C4-2B (cell line): ENCODE measurements at regions not wholly inside any gene's neighbourhood (a gene's known extent, or its start where the extent isn't known, plus 50 kb on each side); places are given as distances from the start of the nearest gene placed in this dataset.

Experiments used
- ZFX ChIP-seq: fragments of 450-650 bp; IDR thresholded peaks from 2 replicates; pipeline ENCODE4 v1.6.1; 2017
- TF ChIP-seq, protein P1 (sequence below): fragments of 450-650 bp; conservative IDR thresholded peaks from 2 replicates; pipeline ENCODE4 v1.5.1; 2017; ENCODE audit warnings: mild to moderate bottlenecking

DNA sequence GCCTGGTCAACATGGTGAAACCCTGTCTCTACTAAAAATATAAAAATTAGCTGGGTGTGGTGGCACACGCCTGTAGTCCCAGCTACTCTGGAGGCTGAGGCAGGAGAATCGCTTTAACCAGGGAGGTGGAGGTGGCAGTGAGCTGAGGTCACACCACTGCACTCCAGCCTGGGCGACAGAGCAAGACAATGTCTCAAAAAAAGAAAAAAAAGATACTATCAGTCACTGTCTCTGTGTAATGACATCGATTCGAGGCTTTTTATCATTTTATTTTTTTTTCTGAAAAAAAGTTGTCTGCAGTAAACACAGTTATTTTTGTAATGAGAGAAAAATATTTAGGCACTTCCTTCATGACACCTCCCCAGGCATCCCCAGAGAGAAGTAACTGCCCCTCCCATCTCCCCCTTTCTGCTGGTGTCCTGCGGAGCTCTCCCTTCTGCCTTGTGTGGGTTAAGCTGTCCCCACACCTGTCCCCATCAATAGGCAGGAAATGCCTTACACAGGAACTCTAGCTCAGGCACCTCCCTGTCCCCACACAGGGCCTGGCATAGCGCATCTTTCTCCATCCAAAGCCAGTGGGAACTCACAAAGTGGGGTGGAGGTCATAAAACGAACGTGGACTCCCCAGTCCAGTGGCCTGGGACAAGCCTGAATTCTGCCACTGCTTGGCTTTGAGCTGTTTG lies 132.0 kb downstream of the SYF2 start:
- TF ChIP-seq, protein P1, sequence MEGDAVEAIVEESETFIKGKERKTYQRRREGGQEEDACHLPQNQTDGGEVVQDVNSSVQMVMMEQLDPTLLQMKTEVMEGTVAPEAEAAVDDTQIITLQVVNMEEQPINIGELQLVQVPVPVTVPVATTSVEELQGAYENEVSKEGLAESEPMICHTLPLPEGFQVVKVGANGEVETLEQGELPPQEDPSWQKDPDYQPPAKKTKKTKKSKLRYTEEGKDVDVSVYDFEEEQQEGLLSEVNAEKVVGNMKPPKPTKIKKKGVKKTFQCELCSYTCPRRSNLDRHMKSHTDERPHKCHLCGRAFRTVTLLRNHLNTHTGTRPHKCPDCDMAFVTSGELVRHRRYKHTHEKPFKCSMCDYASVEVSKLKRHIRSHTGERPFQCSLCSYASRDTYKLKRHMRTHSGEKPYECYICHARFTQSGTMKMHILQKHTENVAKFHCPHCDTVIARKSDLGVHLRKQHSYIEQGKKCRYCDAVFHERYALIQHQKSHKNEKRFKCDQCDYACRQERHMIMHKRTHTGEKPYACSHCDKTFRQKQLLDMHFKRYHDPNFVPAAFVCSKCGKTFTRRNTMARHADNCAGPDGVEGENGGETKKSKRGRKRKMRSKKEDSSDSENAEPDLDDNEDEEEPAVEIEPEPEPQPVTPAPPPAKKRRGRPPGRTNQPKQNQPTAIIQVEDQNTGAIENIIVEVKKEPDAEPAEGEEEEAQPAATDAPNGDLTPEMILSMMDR = no peak
- TF ChIP-seq ZFX = no peak
